ENCODE measurements at regions not wholly inside any gene's neighbourhood (a gene's known extent, or its start where the extent isn't known, plus 50 kb on each side); places are given as distances from the start of the nearest gene placed in this dataset.

GRCh38 chr5:87105577-87105976 is 162.1 kb upstream of the RASA1 start:
- Histone ChIP-seq H3K4me2 (no peak overlapping the region), H4K20me1 (replicated peaks; ENCODE audit: insufficient read depth) (no peaks in the 10 kb centered on the region), H3K79me2 (replicated peaks; ENCODE audit: insufficient read depth) (no peaks in the 10 kb centered on the region), H2AFZ (no peak overlapping the region), H3K4me1 (ENCODE audit: insufficient read depth) (no peaks in the 10 kb centered on the region), H3K9me2 (ENCODE audit: insufficient read depth) (no peaks in the 10 kb centered on the region), H3K36me3 (ENCODE audit: insufficient read depth) (no peaks in the 10 kb centered on the region), H3K27me3 (ENCODE audit: insufficient read depth) (no peaks in the 10 kb centered on the region), H3K27ac (ENCODE audit: low read depth) (no peak overlapping the region), H3K4me3 (no peak overlapping the region), H3F3A (replicated peaks; ENCODE audit: low read depth) (no peaks in the 10 kb centered on the region)
- no peak for TF ChIP-seq POLR2AphosphoS5 (IDR thresholded peaks at IDR 0.05; ENCODE audit: low read depth)
- no peak for TF ChIP-seq ZNF331 (CRISPR knock-in tag; IDR thresholded peaks at IDR 0.05; ENCODE audit: low read depth)
- no peak for TF ChIP-seq EZH2 (IDR thresholded peaks at IDR 0.05; ENCODE audit: low read depth, unreplicated experiment)
- TF ChIP-seq CREB1 (CRISPR knock-in tag; IDR thresholded peaks at IDR 0.05; ENCODE audit: low read depth): no peak
- TF ChIP-seq, protein P1, sequence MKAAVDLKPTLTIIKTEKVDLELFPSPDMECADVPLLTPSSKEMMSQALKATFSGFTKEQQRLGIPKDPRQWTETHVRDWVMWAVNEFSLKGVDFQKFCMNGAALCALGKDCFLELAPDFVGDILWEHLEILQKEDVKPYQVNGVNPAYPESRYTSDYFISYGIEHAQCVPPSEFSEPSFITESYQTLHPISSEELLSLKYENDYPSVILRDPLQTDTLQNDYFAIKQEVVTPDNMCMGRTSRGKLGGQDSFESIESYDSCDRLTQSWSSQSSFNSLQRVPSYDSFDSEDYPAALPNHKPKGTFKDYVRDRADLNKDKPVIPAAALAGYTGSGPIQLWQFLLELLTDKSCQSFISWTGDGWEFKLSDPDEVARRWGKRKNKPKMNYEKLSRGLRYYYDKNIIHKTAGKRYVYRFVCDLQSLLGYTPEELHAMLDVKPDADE (IDR thresholded peaks at IDR 0.05): no peak
- TF ChIP-seq, protein P2, sequence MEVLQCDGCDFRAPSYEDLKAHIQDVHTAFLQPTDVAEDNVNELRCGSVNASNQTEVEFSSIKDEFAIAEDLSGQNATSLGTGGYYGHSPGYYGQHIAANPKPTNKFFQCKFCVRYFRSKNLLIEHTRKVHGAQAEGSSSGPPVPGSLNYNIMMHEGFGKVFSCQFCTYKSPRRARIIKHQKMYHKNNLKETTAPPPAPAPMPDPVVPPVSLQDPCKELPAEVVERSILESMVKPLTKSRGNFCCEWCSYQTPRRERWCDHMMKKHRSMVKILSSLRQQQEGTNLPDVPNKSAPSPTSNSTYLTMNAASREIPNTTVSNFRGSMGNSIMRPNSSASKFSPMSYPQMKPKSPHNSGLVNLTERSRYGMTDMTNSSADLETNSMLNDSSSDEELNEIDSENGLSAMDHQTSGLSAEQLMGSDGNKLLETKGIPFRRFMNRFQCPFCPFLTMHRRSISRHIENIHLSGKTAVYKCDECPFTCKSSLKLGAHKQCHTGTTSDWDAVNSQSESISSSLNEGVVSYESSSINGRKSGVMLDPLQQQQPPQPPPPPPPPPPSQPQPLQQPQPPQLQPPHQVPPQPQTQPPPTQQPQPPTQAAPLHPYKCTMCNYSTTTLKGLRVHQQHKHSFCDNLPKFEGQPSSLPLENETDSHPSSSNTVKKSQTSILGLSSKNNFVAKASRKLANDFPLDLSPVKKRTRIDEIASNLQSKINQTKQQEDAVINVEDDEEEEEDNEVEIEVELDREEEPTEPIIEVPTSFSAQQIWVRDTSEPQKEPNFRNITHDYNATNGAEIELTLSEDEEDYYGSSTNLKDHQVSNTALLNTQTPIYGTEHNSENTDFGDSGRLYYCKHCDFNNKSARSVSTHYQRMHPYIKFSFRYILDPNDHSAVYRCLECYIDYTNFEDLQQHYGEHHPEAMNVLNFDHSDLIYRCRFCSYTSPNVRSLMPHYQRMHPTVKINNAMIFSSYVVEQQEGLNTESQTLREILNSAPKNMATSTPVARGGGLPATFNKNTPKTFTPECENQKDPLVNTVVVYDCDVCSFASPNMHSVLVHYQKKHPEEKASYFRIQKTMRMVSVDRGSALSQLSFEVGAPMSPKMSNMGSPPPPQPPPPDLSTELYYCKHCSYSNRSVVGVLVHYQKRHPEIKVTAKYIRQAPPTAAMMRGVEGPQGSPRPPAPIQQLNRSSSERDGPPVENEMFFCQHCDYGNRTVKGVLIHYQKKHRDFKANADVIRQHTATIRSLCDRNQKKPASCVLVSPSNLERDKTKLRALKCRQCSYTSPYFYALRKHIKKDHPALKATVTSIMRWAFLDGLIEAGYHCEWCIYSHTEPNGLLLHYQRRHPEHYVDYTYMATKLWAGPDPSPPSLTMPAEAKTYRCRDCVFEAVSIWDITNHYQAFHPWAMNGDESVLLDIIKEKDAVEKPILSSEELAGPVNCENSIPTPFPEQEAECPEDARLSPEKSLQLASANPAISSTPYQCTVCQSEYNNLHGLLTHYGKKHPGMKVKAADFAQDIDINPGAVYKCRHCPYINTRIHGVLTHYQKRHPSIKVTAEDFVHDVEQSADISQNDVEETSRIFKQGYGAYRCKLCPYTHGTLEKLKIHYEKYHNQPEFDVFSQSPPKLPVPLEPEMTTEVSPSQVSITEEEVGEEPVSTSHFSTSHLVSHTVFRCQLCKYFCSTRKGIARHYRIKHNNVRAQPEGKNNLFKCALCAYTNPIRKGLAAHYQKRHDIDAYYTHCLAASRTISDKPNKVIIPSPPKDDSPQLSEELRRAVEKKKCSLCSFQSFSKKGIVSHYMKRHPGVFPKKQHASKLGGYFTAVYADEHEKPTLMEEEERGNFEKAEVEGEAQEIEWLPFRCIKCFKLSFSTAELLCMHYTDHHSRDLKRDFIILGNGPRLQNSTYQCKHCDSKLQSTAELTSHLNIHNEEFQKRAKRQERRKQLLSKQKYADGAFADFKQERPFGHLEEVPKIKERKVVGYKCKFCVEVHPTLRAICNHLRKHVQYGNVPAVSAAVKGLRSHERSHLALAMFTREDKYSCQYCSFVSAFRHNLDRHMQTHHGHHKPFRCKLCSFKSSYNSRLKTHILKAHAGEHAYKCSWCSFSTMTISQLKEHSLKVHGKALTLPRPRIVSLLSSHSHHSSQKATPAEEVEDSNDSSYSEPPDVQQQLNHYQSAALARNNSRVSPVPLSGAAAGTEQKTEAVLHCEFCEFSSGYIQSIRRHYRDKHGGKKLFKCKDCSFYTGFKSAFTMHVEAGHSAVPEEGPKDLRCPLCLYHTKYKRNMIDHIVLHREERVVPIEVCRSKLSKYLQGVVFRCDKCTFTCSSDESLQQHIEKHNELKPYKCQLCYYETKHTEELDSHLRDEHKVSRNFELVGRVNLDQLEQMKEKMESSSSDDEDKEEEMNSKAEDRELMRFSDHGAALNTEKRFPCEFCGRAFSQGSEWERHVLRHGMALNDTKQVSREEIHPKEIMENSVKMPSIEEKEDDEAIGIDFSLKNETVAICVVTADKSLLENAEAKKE (CRISPR knock-in tag; IDR thresholded peaks at IDR 0.05): no peak
- no peak for TF ChIP-seq ZNF114 (CRISPR knock-in tag; IDR thresholded peaks at IDR 0.05)
- TF ChIP-seq STAT1 (IDR thresholded peaks at IDR 0.05; ENCODE audit: unreplicated experiment): no peak
- TF ChIP-seq NANOG (IDR thresholded peaks at IDR 0.05; ENCODE audit: borderline replicate concordance): no peak
- H3K36me3 Mint-ChIP-seq (ENCODE audit: low read depth): no peaks in the 10 kb centered on the region
- DNase-seq (ENCODE audit: low spot score): no peak
- no peaks in the 10 kb centered on the region; the same call in 2 of the 3 replicates for H3K9me3 Mint-ChIP-seq
- no peak overlapping the region for H3K27ac Mint-ChIP-seq
- H3K4me1 Mint-ChIP-seq: no peaks in the 10 kb centered on the region
- no peak overlapping the region for H3K4me3 Mint-ChIP-seq
- ATAC-seq: no peak
- H3K27me3 Mint-ChIP-seq (ENCODE audit: insufficient read depth, low read depth, poor library complexity): no peaks in the 10 kb centered on the region

All from GM23338 (cell line).